GM21390 (cell line): ENCODE measurements at regions not wholly inside any gene's neighbourhood (a gene's known extent, or its start where the extent isn't known, plus 50 kb on each side); places are given as distances from the start of the nearest gene placed in this dataset.
"Not testable (repeated sequence)": the region's sequence is repeated elsewhere in the genome, so short reads cannot be mapped to it uniquely, and the experiment has no call there.

ENCODE experiments used
- ATAC-seq: cut with Tn5 transposase; IDR thresholded peaks from one replicate; pipeline ENCODE4 v1.9.1; 2021; ENCODE audit not compliant: unreplicated experiment

DNA sequence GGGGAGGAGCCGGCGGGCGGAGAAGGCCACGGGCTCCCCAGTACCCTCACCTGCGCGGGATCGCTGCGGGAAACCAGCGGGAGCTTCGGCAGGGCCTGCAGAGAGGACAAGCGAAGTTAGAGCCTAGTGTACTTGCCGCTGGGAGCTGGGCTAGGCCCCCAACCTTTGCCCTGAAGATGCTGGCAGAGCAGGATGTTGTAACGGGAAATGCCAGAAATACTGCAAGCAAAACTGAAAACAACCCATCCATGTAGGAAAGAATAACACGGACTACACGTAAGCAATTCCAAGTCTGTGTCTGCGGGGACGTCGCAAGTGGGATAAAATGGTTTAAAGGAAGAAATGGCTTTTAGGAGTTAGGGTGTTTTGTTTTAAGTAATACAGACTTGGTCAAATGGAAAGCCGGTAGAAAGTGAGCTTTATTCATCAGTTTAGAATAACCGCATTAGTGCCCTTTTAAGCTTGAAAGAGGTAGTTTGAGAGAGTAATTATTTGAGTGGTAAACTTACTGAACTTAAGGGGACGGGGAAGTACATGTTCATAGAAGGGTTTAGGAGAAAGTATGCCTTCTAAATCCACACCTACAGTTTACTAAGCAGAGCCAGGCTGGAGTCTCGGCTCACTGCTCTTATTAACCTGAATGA is 121.3 kb upstream of the NIPA1 start:
- ATAC-seq, result not testable (repeated sequence)

DNA sequence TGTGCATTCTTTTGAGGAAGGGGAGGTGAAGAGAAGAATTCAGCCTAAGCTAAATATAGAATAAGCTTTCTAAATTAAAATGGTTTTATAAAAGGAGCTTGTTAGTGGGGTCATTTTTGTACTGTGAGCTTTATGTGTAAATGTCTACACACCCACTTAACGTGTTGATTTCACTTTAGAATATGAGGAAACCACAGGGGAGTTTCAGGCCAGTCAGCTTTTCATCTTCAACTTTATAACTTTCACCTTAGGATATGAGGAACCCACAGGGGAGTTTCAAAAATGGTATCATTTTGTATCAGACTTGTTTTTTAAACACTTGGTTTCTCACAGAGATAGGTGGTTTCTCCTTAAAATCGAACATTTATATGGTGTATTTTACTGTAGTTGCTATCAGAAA is 120.7 kb upstream of the NIPA1 start:
- ATAC-seq, result not testable (repeated sequence)

DNA sequence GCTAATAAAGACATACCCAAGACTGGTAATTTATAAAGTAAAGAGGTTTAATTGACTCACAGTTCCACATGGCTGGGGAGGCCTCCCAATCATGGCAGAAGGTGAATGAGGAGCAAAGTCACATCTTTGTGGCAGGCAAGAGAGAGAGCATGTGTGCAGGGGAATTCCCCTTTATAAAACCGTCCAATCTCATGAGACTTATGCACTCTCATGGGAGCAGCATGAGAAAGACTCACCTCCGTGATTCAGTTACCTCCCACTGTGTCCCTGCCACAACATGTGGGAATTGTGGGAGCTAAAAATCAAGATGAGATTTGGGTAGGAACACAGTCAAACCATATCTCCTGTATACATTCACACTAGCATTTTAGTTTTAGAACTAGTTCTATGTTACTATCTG is 101.7 kb upstream of the NIPA1 start:
- ATAC-seq, result not testable (repeated sequence)

DNA sequence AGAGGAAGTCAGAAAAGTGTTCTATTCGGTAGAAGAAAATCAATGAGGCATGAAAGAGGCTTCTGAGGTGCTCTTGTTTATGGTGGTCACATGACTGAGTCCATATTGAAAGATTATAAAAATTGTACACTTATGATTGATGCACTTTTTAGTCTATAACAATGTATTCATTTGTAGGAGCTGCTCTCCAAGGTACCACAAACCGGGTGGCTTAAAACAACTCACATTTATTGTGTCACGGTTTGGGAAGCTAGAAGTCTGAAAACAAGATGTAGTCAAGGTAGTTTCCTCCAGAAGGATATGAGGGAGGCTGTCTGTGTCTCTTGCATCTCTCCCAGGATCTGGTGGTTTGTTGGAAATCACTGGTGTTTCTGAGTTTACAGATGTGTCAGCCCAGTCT is 86.6 kb upstream of the NIPA1 start:
- ATAC-seq, result not testable (repeated sequence)

DNA sequence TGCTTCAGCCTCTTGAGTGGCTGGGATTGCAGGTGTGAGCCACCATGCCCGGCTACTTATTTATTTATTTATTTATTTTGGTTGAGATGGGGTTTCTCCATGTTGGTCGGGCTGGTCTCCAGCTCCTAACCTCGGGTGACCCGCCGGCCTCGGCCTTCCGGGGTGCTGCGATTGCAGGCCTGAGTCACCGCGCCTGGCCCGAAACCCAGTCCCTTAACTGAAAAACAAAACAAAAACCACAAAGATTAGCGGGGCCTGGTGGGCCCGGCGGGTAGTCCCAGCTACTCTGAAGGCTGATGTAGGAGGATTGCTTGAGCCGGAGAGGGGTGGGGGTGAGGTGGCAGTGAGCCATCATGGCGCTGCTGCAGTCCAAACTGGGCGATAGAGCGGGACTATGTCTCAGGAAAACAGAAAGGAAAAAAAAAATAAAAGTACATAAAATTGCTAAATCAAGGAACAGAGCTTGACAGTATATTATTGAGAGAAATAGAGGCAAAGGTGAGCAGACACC is 75.6 kb upstream of the NIPA1 start:
- not testable (repeated sequence) for ATAC-seq

DNA sequence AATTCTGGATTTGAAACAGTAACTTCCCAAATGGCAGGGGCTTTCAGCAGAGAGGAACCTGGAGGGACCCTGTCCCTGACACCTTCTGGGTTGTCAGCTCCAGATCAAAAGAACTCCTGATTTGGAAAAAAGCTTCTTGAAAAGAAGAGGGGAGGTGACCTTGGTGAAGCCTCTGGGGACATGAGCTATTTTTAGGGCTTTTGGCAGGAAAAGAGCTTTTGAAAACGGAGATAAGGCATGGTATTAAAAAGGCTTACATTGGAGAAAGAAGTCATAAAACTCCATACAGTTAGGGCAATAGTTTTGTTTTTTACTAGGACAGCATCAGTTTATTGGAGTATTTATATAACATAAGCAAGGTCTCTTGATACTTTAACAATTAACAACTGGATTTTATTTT is 72.5 kb upstream of the NIPA1 start:
- not testable (repeated sequence) for ATAC-seq

DNA sequence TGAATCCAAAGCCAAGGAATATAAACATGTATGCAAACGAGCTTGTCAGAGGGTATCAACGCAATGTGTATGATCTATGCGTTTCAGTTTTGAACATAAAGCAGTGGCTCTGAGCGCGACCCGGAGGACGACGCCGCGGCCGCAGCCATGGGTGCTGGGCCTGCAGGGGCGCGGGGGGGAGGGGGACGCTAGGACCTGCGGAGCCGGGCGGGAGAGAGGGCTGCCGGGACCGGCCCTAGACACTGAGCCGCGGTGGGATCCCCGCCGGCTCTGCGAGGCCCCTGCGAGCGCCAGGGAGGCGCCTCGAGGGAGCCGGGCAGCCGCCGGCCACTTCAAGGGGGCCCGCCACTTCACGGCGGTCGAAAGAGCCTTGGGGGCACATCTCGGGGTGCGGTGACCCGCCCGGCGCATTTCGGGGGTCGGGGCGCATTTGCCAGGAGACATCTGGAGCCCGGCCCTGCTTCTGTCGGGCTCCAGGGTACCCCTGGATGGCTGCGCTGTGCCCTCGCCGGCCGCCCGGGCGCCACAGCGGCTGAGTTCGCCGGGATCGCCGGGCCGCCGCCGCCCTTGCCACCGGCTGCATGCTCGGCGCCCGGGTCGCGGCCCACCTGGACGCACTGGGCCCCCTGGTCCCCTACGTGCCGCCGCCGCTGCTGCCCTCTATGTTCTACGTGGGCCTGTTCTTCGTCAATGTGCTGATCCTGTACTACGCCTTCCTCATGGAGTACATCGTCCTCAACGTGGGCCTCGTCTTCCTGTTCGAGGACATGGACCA is 71.9 kb upstream of the NIPA1 start:
- not testable (repeated sequence) for ATAC-seq

DNA sequence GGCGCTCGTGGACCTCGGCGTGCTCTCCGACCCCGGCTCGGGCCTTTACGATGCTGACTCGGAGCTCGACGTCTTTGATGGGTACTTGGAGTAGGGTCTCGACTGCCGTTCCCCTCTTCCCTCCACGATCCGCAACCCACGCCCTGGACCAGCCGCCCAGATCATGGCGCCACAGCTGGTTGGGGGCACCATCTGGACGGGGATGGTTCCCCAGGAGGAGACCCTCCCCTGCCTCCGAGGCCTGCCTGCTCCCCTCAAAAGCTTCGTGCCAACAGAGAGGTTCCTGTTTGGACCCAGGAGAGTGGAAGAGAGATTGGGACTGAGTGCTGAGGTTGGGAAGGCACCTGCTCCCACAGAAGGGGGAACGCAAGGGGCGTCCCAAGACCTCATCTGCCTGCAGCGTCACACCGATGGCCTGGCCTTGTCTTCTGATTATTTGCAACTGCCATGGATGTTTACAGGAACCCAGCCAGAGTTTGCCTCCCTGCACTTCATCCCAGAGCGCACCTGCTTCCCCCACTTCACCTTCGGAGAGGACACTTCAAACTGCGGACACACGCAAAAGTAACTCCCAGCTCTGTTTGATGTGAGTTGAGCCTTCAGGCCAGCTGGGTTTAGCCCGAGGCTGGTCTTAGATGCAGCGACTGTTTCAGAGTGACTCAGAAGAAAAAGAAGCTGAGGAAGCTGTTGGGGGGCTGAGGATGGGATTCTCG is 71.2 kb upstream of the NIPA1 start:
- ATAC-seq, result not testable (repeated sequence)

DNA sequence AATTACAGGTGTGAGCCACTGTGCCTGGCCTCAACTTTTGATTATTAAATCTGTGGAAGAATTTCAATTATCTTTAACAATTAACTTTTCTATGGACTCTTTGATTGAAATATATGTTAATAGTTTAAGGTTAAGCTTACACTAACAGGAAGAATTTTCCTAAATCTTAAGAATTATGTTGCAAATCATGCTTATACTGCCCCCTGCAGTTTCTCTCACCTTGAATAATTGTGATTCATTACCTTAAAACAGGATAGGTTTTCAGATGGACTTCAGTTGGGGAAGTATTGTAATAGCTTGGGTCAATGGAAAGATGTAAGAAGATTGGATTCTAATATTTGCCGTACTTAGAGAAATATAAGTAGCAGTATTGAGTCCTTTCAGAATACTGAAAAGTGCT is 66.5 kb upstream of the NIPA1 start:
- ATAC-seq, result not testable (repeated sequence)

DNA sequence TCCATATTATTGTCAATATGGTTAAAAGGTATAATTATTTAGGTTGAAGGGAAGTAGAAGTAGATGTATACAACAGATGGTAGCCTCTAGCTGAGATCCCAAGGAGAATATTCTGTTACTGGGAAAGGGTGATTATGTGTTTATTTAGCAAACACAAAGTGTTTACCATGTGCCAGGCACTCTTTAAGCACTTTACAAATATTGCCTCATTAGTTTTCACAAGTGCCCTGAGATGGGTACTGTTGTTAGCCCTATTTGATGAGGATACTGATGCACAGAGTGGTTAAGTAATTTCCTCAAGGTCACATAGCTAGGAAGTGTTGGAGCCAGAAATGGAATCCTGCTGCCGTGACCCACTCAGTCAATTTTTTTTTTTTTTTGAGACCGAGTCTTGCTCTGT is 60.3 kb upstream of the NIPA1 start:
- not testable (repeated sequence) for ATAC-seq

DNA sequence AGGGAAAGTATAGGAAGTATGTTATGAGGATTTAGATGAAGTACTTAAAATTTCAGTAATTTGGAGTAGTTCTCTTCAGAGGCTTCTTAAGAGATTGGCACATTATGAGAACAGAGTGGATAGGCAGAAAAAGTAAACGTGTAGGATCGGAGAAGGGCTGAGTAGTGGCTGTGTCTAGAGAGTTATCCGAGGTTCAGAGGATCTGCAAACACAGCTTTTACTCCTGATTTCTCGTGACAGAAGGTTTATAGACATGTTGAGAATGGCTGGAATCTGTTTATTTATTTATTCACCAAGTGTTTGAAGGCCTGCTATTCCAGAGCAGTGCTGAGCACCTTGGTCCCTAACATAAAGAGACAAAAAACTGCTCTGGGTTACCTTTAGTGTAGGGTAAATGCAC is 51.4 kb upstream of the NIPA1 start:
- not testable (repeated sequence) for ATAC-seq

DNA sequence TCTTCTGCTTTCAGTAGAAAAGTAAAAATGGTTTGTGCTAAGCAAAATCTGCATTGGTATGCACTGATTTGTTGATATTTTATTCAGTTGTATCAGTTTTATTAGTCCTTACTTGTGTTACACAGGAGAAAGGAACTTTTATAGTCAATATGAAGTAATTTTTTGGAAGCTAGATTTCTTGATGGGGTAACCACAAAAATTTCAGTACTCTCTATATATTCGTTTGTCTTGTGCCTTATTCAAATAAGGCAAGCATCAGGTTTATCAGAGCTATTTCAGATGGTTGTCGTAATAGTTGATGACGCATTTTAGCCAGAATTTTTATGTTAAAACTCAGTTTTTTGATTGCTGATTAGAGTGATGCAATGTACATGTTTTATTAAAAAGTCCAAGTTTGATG is 50.7 kb upstream of the NIPA1 start:
- no peak for ATAC-seq

DNA sequence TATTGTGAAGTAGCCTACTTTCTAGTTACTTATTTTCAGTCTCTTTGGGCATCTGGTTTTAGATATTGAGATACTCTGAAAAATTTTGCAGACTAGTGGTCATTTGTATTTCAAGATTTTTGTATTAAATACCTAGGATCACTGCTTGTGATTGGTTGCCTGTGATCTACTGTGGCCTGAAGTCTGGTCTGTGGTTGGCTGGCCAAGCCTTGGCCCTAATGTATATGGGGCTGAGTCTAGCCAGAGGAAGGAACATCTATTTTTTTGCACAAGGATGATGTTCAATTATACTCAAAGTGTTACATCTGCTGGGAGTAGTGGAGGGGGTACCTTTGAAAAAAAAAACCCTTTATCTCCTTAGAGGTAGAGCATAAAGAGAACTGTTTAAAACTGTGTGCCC is 50.2 kb upstream of the NIPA1 start:
- ATAC-seq, result not testable (repeated sequence)
